ENCODE measurements at regions not wholly inside any gene's neighbourhood (a gene's known extent, or its start where the extent isn't known, plus 50 kb on each side); places are given as distances from the start of the nearest gene placed in this dataset.

GRCh38 chr2:3108105-3108504 is 269.5 kb downstream of the EIPR1 start:
- intact Hi-C loops (cut with micrococcal nuclease) (no loop called here), in situ Hi-C loops (cut with MboI) (no loop called here)
- Histone ChIP-seq H3K27ac (ENCODE audit: extremely low read depth, low read depth, low read length) (no peak overlapping the region), H3K9me3 (replicated peaks; ENCODE audit: control insufficient read depth, insufficient read depth, low read depth, low read length) (peaks cover 7% of the 10 kb centered on the region; the same call in 1 of the 2 replicates), H3K36me3 (ENCODE audit: control insufficient read depth, insufficient read depth, low read length) (no peaks in the 10 kb centered on the region), H3K4me1 (replicated peaks in 1 of 2; ENCODE audit: control insufficient read depth in 2 of 2, insufficient read depth in 2 of 2, low read length in 2 of 2) (peaks cover 4 to 5% of the 10 kb centered on the region in 2 experiments; a peak in 4 of 5 replicates), H3K9ac (ENCODE audit: insufficient read depth in 1 of 2, low read depth in 2 of 2, low read length in 2 of 2) (no peak overlapping the region), H3K4me2 (ENCODE audit: insufficient read depth, low read length) (no peak overlapping the region), H3K79me2 (ENCODE audit: control insufficient read depth, insufficient read depth, low read length) (no peaks in the 10 kb centered on the region), H2AFZ (ENCODE audit: low read depth, low read length) (no peak overlapping the region), H3K9me1 (ENCODE audit: control insufficient read depth, insufficient read depth, low read length) (peaks cover 4% of the 10 kb centered on the region), H3K27me3 (ENCODE audit: control insufficient read depth in 2 of 2, insufficient read depth in 2 of 2, low read length in 2 of 2) (peaks cover 23 to 60% of the 10 kb centered on the region in 2 experiments), H3K4me3 (no peak overlapping the region), H4K20me1 (replicated peaks; ENCODE audit: control insufficient read depth, insufficient read depth, low read length) (0 out of 2 replicates have a peak, but pooled peaks cover 6% of the 10 kb centered on the region)
- WGBS (ENCODE audit: insufficient coverage, low coverage, missing lambda C conversion rate) = 0% methylated on average over 12 of the region's 14 CpGs
- TF ChIP-seq XRCC5 (IDR thresholded peaks at IDR 0.05; ENCODE audit: low read depth, low read length) (no peak), ZNF507 (tag; conservative IDR thresholded peaks at IDR 0.05) (no peak), GTF2A2 (tag; IDR thresholded peaks at IDR 0.05) (no peak), HDGF (IDR thresholded peaks at IDR 0.05) (no peak), KDM4B (IDR thresholded peaks at IDR 0.05; ENCODE audit: borderline replicate concordance in 2 of 2, low read depth in 1 of 2) (no peak), L3MBTL2 (IDR thresholded peaks at IDR 0.05) (no peak), TRIM24 (IDR thresholded peaks at IDR 0.05) (no peak), NR0B1 (IDR thresholded peaks at IDR 0.05; ENCODE audit: partially characterized antibody) (no peak), BCOR (IDR thresholded peaks at IDR 0.05) (no peak), ZNF24 (IDR thresholded peaks at IDR 0.05) (no peak), GTF2F1 (IDR thresholded peaks at IDR 0.05; ENCODE audit: low read depth, low read length) (no peak)
- TF ChIP-seq, protein P1, sequence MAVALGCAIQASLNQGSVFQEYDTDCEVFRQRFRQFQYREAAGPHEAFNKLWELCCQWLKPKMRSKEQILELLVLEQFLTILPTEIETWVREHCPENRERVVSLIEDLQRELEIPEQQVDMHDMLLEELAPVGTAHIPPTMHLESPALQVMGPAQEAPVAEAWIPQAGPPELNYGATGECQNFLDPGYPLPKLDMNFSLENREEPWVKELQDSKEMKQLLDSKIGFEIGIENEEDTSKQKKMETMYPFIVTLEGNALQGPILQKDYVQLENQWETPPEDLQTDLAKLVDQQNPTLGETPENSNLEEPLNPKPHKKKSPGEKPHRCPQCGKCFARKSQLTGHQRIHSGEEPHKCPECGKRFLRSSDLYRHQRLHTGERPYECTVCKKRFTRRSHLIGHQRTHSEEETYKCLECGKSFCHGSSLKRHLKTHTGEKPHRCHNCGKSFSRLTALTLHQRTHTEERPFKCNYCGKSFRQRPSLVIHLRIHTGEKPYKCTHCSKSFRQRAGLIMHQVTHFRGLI (CRISPR knock-in tag; IDR thresholded peaks at IDR 0.05) = no peak
- TF ChIP-seq, protein P2, sequence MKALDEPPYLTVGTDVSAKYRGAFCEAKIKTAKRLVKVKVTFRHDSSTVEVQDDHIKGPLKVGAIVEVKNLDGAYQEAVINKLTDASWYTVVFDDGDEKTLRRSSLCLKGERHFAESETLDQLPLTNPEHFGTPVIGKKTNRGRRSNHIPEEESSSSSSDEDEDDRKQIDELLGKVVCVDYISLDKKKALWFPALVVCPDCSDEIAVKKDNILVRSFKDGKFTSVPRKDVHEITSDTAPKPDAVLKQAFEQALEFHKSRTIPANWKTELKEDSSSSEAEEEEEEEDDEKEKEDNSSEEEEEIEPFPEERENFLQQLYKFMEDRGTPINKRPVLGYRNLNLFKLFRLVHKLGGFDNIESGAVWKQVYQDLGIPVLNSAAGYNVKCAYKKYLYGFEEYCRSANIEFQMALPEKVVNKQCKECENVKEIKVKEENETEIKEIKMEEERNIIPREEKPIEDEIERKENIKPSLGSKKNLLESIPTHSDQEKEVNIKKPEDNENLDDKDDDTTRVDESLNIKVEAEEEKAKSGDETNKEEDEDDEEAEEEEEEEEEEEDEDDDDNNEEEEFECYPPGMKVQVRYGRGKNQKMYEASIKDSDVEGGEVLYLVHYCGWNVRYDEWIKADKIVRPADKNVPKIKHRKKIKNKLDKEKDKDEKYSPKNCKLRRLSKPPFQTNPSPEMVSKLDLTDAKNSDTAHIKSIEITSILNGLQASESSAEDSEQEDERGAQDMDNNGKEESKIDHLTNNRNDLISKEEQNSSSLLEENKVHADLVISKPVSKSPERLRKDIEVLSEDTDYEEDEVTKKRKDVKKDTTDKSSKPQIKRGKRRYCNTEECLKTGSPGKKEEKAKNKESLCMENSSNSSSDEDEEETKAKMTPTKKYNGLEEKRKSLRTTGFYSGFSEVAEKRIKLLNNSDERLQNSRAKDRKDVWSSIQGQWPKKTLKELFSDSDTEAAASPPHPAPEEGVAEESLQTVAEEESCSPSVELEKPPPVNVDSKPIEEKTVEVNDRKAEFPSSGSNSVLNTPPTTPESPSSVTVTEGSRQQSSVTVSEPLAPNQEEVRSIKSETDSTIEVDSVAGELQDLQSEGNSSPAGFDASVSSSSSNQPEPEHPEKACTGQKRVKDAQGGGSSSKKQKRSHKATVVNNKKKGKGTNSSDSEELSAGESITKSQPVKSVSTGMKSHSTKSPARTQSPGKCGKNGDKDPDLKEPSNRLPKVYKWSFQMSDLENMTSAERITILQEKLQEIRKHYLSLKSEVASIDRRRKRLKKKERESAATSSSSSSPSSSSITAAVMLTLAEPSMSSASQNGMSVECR (CRISPR knock-in tag; IDR thresholded peaks at IDR 0.05) = no peak
- DNase-seq (ENCODE audit: extremely low read depth in 1 of 4, low spot score in 3 of 4) (peak in 2 of 4 experiments; percentile 9 to 10), ATAC-seq (no peak), FAIRE-seq (no peak)
- no TSS peak for BruUV-seq (replicated peaks)
- POLR2A ChIA-PET = no interaction called here
- CTCF ChIA-PET (ENCODE audit: low intra/inter-chr PET ratio) = no interaction called here

Data from K562 (cell line).